Caco-2 (cell line): ENCODE measurements at regions not wholly inside any gene's neighbourhood (a gene's known extent, or its start where the extent isn't known, plus 50 kb on each side); places are given as distances from the start of the nearest gene placed in this dataset.

Source experiments
- BruUV-seq: library from RNA; stranded (reverse); fragments of 400-500 nt; replicated peaks from 2 replicates; lab custom pipeline; 2021; lab: Mats Ljungman, UMichigan
- CTCF ChIA-PET: fragments of 300-600 bp; sonication (Branson Sonifier 250); formaldehyde crosslinking; loops from one replicate; lab custom pipeline; 2022; ENCODE audit warnings: antibody characterized with exemption; lab: Charles Lee
- POLR2A ChIA-PET: fragments of 300-600 bp; sonication (Branson Sonifier 250); formaldehyde crosslinking; loops from one replicate; lab custom pipeline; 2022; ENCODE audit warnings: antibody characterized with exemption; lab: Charles Lee
- DNase-seq, 2 experiments: peaks; one replicate each; pipeline versions ENCODE4 v3.0.0 to v3.0.0-alpha.2; 2020 to 2022
- H3K27me3 ChIP-seq: replicated peaks from 2 replicates; pipeline ENCODE4 v1.6.0; 2011; ENCODE audit warnings: low read length; ENCODE audit not compliant: control insufficient read depth, insufficient read depth
- H3K36me3 ChIP-seq: 2 replicates; pipeline ENCODE4 v1.5.1; 2011; ENCODE audit warnings: low read length; ENCODE audit not compliant: control insufficient read depth, insufficient read depth
- H3K4me1 ChIP-seq: fragments of 250-450 bp; sonication (Bioruptor Pico); 2 replicates; pipeline ENCODE4 v1.5.1; 2020; ENCODE audit warnings: mild to moderate bottlenecking
- H3K4me3 ChIP-seq: 2 replicates; pipeline ENCODE4 v1.5.1; 2011; ENCODE audit warnings: low read depth, mild to moderate bottlenecking, control low read depth, low read length
- H3K9me3 ChIP-seq: fragments of 250-450 bp; sonication (Bioruptor Pico); 2 replicates; pipeline ENCODE4 v1.5.1; 2020; ENCODE audit warnings: mild to moderate bottlenecking, moderate library complexity
- H3K27ac Mint-ChIP-seq: one replicate; pipeline ENCODE4 v1.8.0; 2022; ENCODE audit warnings: mixed read lengths; ENCODE audit not compliant: unreplicated experiment
- H3K27me3 Mint-ChIP-seq: one replicate; pipeline ENCODE4 v1.8.0; 2022; ENCODE audit warnings: mixed read lengths; ENCODE audit not compliant: insufficient read depth, unreplicated experiment
- H3K36me3 Mint-ChIP-seq: one replicate; pipeline ENCODE4 v1.8.0; 2022; ENCODE audit warnings: mild to moderate bottlenecking, mixed read lengths; ENCODE audit not compliant: insufficient read depth, unreplicated experiment
- H3K4me1 Mint-ChIP-seq: one replicate; pipeline ENCODE4 v1.8.0; 2022; ENCODE audit warnings: low read depth, mixed read lengths; ENCODE audit not compliant: unreplicated experiment
- H3K4me3 Mint-ChIP-seq: one replicate; pipeline ENCODE4 v1.8.0; 2022; ENCODE audit warnings: mild to moderate bottlenecking, moderate library complexity, mixed read lengths; ENCODE audit not compliant: unreplicated experiment
- H3K9me3 Mint-ChIP-seq: one replicate; pipeline ENCODE4 v1.8.0; 2022; ENCODE audit warnings: mixed read lengths; ENCODE audit not compliant: unreplicated experiment
- intact Hi-C: fragments of 100-400 bp; cut with micrococcal nuclease; formaldehyde crosslinking; loops from one replicate; pipeline ENCODE4 v1.10.0; 2022; ENCODE audit not compliant: unreplicated experiment
- TF ChIP-seq, protein P1 (sequence below), 2 experiments: fragments of 200-600 bp in 1 of 2; IDR thresholded peaks; 1 replicate in 1 of 2; 2 replicates in 1 of 2; pipeline versions ENCODE4 v1.5.1 to v1.8.0; 2011 to 2022; ENCODE audit warnings: antibody characterized with exemption in 1 of 2, control low read depth in 1 of 2, inconsistent platforms in 1 of 2, low read depth in 1 of 2, low read length in 1 of 2, mild to moderate bottlenecking in 1 of 2, moderate library complexity in 1 of 2; ENCODE audit not compliant: insufficient read depth in 1 of 2, severe bottlenecking in 1 of 2, unreplicated experiment in 1 of 2

DNA sequence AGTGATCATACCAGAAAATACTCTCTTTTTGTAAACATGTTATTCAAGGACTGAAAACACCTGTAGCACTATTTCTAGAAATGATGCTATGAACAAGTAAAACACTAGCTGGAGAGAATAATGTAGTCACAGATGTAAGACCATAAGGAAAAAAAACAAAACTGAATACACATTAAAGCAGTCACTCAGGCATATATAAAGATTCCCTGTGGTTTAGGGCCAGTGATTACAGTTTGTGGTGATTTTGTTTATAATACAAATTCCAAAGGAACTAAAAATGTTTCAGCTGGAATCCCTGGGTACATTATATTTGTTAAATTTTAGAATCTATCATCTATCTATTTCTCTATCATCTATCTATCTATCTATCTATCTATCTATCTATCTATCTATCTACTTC, 777.8 kb upstream of the FRG1 start:
- H3K4me3 Mint-ChIP-seq = no peak overlapping the region
- CTCF ChIA-PET = no interaction called here
- Histone ChIP-seq H3K9me3 (no peaks in the 10 kb centered on the region), H3K36me3 (no peaks in the 10 kb centered on the region), H3K4me3 (no peak overlapping the region), H3K27me3 (no peaks in the 10 kb centered on the region; the same call in 1 of the 2 replicates), H3K4me1 (no peaks in the 10 kb centered on the region)
- intact Hi-C loops = no loop called here
- H3K36me3 Mint-ChIP-seq = no peaks in the 10 kb centered on the region
- no peak for DNase-seq
- no peak overlapping the region for H3K27ac Mint-ChIP-seq
- peaks cover 3% of the 10 kb centered on the region for H3K27me3 Mint-ChIP-seq
- H3K4me1 Mint-ChIP-seq = no peaks in the 10 kb centered on the region
- H3K9me3 Mint-ChIP-seq = no peaks in the 10 kb centered on the region
- BruUV-seq = no TSS peak
- TF ChIP-seq, protein P1, sequence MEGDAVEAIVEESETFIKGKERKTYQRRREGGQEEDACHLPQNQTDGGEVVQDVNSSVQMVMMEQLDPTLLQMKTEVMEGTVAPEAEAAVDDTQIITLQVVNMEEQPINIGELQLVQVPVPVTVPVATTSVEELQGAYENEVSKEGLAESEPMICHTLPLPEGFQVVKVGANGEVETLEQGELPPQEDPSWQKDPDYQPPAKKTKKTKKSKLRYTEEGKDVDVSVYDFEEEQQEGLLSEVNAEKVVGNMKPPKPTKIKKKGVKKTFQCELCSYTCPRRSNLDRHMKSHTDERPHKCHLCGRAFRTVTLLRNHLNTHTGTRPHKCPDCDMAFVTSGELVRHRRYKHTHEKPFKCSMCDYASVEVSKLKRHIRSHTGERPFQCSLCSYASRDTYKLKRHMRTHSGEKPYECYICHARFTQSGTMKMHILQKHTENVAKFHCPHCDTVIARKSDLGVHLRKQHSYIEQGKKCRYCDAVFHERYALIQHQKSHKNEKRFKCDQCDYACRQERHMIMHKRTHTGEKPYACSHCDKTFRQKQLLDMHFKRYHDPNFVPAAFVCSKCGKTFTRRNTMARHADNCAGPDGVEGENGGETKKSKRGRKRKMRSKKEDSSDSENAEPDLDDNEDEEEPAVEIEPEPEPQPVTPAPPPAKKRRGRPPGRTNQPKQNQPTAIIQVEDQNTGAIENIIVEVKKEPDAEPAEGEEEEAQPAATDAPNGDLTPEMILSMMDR (IDR thresholded peaks at IDR 0.05; ENCODE audit: insufficient read depth in 1 of 2, low read depth in 1 of 2, low read length in 1 of 2, severe bottlenecking in 1 of 2, unreplicated experiment in 1 of 2) = no peak
- POLR2A ChIA-PET = no interaction called here

DNA sequence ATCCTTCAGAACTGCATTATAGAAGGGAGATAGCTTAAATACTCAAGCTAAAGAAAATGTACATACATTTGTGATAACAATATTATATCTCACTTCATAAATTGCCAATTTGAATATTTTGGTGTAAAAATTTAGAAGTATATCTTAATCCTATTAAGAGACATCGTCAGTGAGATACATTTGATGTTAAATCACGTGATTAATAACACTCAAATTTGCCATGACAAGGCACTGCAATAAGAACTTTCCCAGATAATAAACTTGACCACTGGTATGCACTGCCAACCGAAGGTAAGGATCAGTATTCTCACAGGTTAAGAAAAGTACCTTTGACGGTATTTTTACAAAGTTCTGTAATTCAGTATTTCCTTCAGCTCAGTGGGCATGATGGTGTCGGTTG, 764.7 kb upstream of the FRG1 start:
- intact Hi-C loops = no loop called here
- ChIA-PET CTCF (no interaction called here), POLR2A (no interaction called here)
- H3K36me3 ChIP-seq = no peaks in the 10 kb centered on the region
- H3K4me3 ChIP-seq = no peak overlapping the region
- H3K4me1 ChIP-seq = no peaks in the 10 kb centered on the region
- no peaks in the 10 kb centered on the region for H3K9me3 ChIP-seq
- no peak for DNase-seq
- no TSS peak for BruUV-seq
- TF ChIP-seq, protein P1 (IDR thresholded peaks at IDR 0.05; ENCODE audit: insufficient read depth in 1 of 2, low read depth in 1 of 2, low read length in 1 of 2, severe bottlenecking in 1 of 2, unreplicated experiment in 1 of 2) = no peak
- Mint-ChIP-seq H3K4me1 (no peaks in the 10 kb centered on the region), H3K27me3 (peaks cover 17% of the 10 kb centered on the region), H3K4me3 (no peak overlapping the region), H3K36me3 (no peaks in the 10 kb centered on the region), H3K9me3 (no peaks in the 10 kb centered on the region), H3K27ac (no peak overlapping the region)
- H3K27me3 ChIP-seq = no peaks in the 10 kb centered on the region

DNA sequence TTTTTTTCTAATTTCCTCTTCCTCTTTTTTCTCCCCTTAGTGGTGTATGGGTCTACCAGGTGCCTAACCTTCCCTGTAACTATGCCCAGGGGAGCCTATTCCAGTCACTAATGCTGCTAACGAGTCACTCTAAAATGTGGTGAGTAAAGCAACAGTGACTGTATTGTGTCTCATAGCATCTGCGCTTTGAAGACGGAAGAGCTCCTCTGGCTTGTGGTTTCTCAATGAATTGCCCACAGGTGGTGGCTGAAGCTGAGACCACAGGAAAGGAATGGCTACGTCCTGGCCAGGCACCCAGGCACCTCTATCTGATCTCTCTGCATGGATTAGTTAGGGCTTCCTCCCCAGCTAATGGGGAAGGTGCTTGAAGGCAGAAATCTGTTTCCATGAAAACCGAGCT, 763.5 kb upstream of the FRG1 start:
- H3K27ac Mint-ChIP-seq = no peak overlapping the region
- Histone ChIP-seq H3K9me3 (no peaks in the 10 kb centered on the region), H3K27me3 (no peaks in the 10 kb centered on the region), H3K4me1 (no peaks in the 10 kb centered on the region), H3K36me3 (no peaks in the 10 kb centered on the region), H3K4me3 (no peak overlapping the region)
- TF ChIP-seq, protein P1 (IDR thresholded peaks at IDR 0.05; ENCODE audit: insufficient read depth in 1 of 2, low read depth in 1 of 2, low read length in 1 of 2, severe bottlenecking in 1 of 2, unreplicated experiment in 1 of 2) = no peak
- no peak for DNase-seq
- intact Hi-C loops = no loop called here
- H3K4me3 Mint-ChIP-seq = no peak overlapping the region
- H3K4me1 Mint-ChIP-seq = no peaks in the 10 kb centered on the region
- no TSS peak for BruUV-seq
- POLR2A ChIA-PET = no interaction called here
- peaks cover 12% of the 10 kb centered on the region for H3K27me3 Mint-ChIP-seq
- no peaks in the 10 kb centered on the region for H3K36me3 Mint-ChIP-seq
- CTCF ChIA-PET = no interaction called here
- H3K9me3 Mint-ChIP-seq = no peaks in the 10 kb centered on the region
